Type B pancreatic cell (in vitro differentiated cells): ENCODE measurements at regions not wholly inside any gene's neighbourhood (a gene's known extent, or its start where the extent isn't known, plus 50 kb on each side); places are given as distances from the start of the nearest gene placed in this dataset.

Experiments
- DNase-seq: peaks from one replicate; pipeline ENCODE4 v3.0.0; 2021; ENCODE audit warnings: mixed read lengths; ENCODE audit not compliant: unreplicated experiment; ENCODE audit errors: extremely low spot score
- H3K27ac Mint-ChIP-seq: 2 replicates; pipeline ENCODE4 v1.8.0; 2021; ENCODE audit warnings: mild to moderate bottlenecking, mixed read lengths
- H3K27me3 Mint-ChIP-seq: 2 replicates; pipeline ENCODE4 v1.8.0; 2021; ENCODE audit warnings: mixed read lengths
- H3K36me3 Mint-ChIP-seq: 2 replicates; pipeline ENCODE4 v1.8.0; 2021; ENCODE audit warnings: mixed read lengths
- H3K4me1 Mint-ChIP-seq: one replicate; pipeline ENCODE4 v1.8.0; 2021; ENCODE audit warnings: mixed read lengths; ENCODE audit not compliant: unreplicated experiment
- H3K4me3 Mint-ChIP-seq: 2 replicates; pipeline ENCODE4 v1.8.0; 2021; ENCODE audit warnings: mild to moderate bottlenecking, mixed read lengths
- H3K9me3 Mint-ChIP-seq: 2 replicates; pipeline ENCODE4 v1.8.0; 2021; ENCODE audit warnings: mixed read lengths
- TF ChIP-seq, protein P1 (sequence below): fragments of 200-600 bp; sonication (generic); conservative IDR thresholded peaks from 2 replicates; pipeline ENCODE4 v1.5.0; 2021; ENCODE audit warnings: antibody characterized with exemption, mild to moderate bottlenecking

DNA sequence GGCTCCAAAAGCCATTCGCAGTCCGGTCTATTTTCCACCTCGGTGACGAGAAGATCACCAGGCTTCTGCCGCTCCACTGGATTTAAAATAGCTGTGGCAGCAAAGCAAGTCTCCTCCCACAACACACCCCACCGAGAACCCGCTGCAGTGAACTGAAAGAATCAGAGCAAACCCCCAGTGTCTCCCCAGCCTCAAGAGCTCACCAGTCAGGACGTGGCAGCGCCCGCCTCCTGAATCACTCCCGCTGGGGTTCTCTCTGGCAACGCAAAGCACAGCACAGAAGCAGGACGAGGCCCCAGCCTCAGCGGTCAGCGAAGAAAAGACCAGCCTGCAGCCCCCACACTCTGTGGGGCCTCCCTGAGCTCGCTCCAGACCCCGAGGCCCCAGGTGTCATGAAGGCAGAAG is 126.1 kb upstream of the PPP2R2D start:
- TF ChIP-seq, protein P1, sequence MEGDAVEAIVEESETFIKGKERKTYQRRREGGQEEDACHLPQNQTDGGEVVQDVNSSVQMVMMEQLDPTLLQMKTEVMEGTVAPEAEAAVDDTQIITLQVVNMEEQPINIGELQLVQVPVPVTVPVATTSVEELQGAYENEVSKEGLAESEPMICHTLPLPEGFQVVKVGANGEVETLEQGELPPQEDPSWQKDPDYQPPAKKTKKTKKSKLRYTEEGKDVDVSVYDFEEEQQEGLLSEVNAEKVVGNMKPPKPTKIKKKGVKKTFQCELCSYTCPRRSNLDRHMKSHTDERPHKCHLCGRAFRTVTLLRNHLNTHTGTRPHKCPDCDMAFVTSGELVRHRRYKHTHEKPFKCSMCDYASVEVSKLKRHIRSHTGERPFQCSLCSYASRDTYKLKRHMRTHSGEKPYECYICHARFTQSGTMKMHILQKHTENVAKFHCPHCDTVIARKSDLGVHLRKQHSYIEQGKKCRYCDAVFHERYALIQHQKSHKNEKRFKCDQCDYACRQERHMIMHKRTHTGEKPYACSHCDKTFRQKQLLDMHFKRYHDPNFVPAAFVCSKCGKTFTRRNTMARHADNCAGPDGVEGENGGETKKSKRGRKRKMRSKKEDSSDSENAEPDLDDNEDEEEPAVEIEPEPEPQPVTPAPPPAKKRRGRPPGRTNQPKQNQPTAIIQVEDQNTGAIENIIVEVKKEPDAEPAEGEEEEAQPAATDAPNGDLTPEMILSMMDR = no peak
- DNase-seq = no peak
- no peak overlapping the region for H3K4me3 Mint-ChIP-seq
- peaks cover 15% of the 10 kb centered on the region for H3K27me3 Mint-ChIP-seq
- no peaks in the 10 kb centered on the region for H3K36me3 Mint-ChIP-seq
- H3K4me1 Mint-ChIP-seq = peaks cover 30% of the 10 kb centered on the region
- H3K27ac Mint-ChIP-seq = no peak overlapping the region
- peaks cover 11% of the 10 kb centered on the region for H3K9me3 Mint-ChIP-seq

DNA sequence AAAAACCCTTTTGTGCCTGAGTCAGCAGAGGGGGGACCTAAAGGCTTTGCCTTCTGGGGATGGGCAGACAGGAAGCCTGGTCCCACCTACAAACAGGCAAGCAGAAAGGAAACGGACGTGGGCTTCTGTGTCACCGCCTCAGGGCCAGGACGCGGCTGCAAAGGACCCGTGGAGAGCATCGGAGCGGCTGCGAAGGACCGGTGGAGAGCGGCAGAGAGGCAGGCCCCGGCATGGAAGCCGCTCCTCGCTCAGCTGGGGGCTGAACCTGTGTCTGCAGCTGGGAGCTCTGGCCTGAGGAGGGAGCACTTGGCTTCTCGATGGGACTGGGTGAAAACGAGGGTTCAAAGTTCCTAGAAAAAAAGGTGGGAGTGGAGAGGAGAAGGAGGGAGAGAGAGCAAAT is 125.4 kb upstream of the PPP2R2D start:
- H3K4me1 Mint-ChIP-seq = peaks cover 23% of the 10 kb centered on the region
- no peak overlapping the region for H3K27ac Mint-ChIP-seq
- H3K36me3 Mint-ChIP-seq = no peaks in the 10 kb centered on the region
- H3K27me3 Mint-ChIP-seq = peaks cover 15% of the 10 kb centered on the region
- H3K4me3 Mint-ChIP-seq = no peak overlapping the region
- DNase-seq = no peak
- peaks cover 11% of the 10 kb centered on the region for H3K9me3 Mint-ChIP-seq
- TF ChIP-seq, protein P1 = no peak

DNA sequence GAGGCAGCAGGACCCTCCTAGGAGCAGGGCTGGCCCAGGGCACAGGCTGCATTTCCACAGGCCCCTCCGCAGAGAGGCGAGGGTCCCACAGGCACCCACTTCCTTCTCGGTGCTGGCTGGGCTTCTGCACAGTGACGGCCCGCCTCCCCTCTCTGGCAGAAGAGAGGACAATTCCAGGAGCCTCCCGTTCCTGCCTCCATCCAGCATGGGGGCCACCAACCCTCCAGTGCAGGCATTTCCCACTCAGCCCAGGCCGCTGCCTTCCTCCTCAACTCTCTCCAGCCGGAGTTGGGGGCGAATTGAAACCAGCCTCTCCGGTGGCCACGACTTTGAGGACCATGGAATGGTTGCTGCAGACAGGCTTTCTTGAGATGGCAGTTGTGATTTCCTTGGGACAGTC is 125.0 kb upstream of the PPP2R2D start:
- peaks cover 23% of the 10 kb centered on the region for H3K4me1 Mint-ChIP-seq
- H3K27ac Mint-ChIP-seq = no peak overlapping the region
- peaks cover 11% of the 10 kb centered on the region for H3K9me3 Mint-ChIP-seq
- TF ChIP-seq, protein P1 = no peak
- no peak for DNase-seq
- no peak overlapping the region for H3K4me3 Mint-ChIP-seq
- H3K36me3 Mint-ChIP-seq = no peaks in the 10 kb centered on the region
- H3K27me3 Mint-ChIP-seq = peaks cover 15% of the 10 kb centered on the region

DNA sequence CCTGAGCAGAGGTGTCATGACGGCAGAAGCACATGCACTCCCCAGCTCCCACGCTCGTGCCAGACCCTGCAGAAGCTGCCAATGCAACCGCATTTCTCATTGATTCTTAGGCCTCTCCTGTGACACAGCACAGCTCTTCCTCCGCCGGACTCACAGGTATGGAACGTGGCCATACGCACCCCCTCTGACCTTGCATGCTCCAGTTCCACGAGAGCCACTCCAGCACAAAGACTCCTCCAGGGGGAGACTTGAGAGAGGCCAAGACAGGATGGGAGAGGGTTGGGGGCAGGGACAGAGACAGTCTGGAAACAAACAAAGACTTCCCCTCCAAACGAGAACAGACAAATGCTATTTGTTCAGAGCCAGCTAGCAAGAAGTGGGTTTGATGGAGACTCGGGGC is 124.3 kb upstream of the PPP2R2D start:
- peaks cover 11% of the 10 kb centered on the region for H3K9me3 Mint-ChIP-seq
- no peak for DNase-seq
- no peak overlapping the region for H3K4me3 Mint-ChIP-seq
- no peaks in the 10 kb centered on the region for H3K36me3 Mint-ChIP-seq
- H3K27ac Mint-ChIP-seq = no peak overlapping the region
- H3K4me1 Mint-ChIP-seq = peaks cover 23% of the 10 kb centered on the region
- TF ChIP-seq, protein P1 = no peak
- peaks cover 15% of the 10 kb centered on the region for H3K27me3 Mint-ChIP-seq

DNA sequence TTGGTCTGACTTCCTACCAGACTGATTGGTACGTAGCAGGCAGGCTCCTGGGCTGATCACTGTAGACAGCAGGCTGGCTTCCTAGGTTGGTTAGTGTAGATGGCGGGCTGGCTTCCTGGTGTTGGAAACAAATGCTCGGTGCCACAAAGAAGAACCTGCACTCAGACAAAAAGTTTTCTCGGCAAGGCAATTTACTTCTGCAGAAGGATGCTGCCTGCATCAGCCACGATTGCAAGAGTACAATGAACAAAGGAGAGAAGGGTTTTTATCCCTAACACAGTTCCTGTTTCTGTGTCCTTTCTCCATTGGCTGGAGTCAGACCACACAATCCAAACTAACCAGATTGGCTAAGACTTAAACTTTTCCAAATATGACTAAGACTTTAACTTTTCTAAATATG is 123.6 kb upstream of the PPP2R2D start:
- H3K9me3 Mint-ChIP-seq = peaks cover 11% of the 10 kb centered on the region
- no peak overlapping the region for H3K27ac Mint-ChIP-seq
- no peaks in the 10 kb centered on the region for H3K36me3 Mint-ChIP-seq
- H3K4me1 Mint-ChIP-seq = peaks cover 23% of the 10 kb centered on the region
- H3K27me3 Mint-ChIP-seq = peaks cover 15% of the 10 kb centered on the region
- TF ChIP-seq, protein P1 = no peak
- DNase-seq = no peak
- no peak overlapping the region for H3K4me3 Mint-ChIP-seq

DNA sequence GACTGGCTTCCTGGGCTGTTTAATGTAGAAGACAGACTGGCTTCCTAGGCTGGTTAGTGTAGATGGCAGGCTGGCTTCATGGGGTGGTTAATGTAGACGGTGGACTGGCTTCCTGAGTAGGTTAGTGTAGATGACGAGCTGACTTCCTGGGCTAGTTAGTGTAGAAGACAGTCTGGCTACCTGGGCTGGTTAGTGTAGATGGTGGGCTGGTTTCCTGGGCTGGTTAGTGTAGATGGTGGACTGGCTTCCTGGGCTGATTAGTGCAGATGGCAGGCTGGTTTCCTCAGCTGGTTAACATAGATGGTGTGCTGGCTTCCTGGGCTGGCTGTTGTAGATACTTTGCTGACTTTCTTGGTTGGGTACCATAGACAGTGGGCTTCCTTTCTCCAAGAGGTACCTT is 122.9 kb upstream of the PPP2R2D start:
- TF ChIP-seq, protein P1 = no peak
- H3K4me3 Mint-ChIP-seq = no peak overlapping the region
- no peak overlapping the region for H3K27ac Mint-ChIP-seq
- no peaks in the 10 kb centered on the region for H3K36me3 Mint-ChIP-seq
- H3K27me3 Mint-ChIP-seq = peaks cover 10% of the 10 kb centered on the region
- H3K9me3 Mint-ChIP-seq = peaks cover 11% of the 10 kb centered on the region
- DNase-seq = no peak
- peaks cover 20% of the 10 kb centered on the region for H3K4me1 Mint-ChIP-seq
